Testis (tissue), 2 donors: ENCODE measurements at regions not wholly inside any gene's neighbourhood (a gene's known extent, or its start where the extent isn't known, plus 50 kb on each side); places are given as distances from the start of the nearest gene placed in this dataset.

Experiments used
- CTCF ChIP-seq, 3 experiments: fragments of 450-650 bp in 2 of 3; fragments of 200-600 bp in 1 of 3; sonication (generic) in 1 of 3; IDR thresholded peaks; one replicate each; pipeline ENCODE4 v1.5.1; 2016 to 2019; ENCODE audit warnings: antibody characterized with exemption in 3 of 3, mild to moderate bottlenecking in 2 of 3, moderate library complexity in 1 of 3
- POLR2A ChIP-seq: fragments of 450-650 bp; IDR thresholded peaks from one replicate; pipeline ENCODE4 v1.6.1; 2017; ENCODE audit warnings: antibody characterized with exemption, mild to moderate bottlenecking, moderate library complexity

- TF ChIP-seq CTCF (IDR thresholded peaks at IDR 0.05) (no peak), POLR2A (no peak)
These were observed 133.7 kb upstream of the CTTNBP2 start for GRCh38 chr7:118006979-118007378.
